GM20431 (cell line): ENCODE measurements at regions not wholly inside any gene's neighbourhood (a gene's known extent, or its start where the extent isn't known, plus 50 kb on each side); places are given as distances from the start of the nearest gene placed in this dataset.

ENCODE experiments used
- in situ Hi-C: fragments of 300-500 bp; cut with MseI, MboI; formaldehyde crosslinking; loops from one replicate; pipeline ENCODE4 v1.15.0; 2020; ENCODE audit warnings: low sequenced_read_pairs; ENCODE audit not compliant: unreplicated experiment

DNA sequence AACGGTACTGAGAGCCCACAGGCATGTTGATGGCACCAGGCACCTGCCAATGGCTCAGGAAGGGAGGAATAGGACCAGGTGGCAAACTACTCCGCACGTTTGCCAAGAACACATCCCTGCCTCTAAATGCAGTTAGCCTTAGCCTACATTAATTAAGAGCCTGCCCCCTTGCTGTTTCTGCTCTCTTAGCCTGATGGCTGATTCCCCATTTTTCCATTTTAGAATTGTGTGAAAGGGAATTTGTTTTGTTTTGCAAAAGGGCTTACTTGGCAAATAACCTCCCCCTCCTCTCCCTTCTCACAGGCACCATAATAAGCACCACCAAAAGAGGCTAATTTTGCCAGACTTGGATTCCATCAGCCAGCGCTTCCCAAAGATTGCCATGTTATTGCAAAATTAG is 1203.2 kb downstream of the SORCS3 start:
- in situ Hi-C loops = no loop called here

GRCh38 chr10:105843786-105844185 is 1202.7 kb downstream of the SORCS3 start:
- in situ Hi-C loops = no loop called here

DNA sequence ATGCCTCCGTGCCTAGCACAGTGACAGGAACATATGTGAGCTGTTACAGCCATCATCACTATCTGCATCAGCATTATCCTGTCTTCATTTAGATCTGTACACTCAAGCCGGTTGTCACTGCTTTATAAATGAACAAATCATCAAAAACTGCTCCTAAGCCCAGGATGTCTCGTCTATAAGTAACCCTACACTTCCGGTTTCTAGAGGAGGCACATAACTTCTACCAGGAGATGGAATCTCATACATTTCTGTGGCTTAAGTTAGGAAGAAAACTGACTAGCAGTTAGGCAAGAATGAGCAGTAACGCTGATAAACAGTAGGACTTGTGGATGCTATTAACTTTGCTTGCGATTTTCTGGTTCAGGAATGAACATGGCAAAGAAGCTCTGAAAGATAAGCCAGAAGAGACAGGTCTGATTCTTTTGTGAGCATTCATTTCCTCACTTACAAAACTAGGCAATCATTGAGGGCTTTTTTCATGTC is 1199.2 kb downstream of the SORCS3 start:
- in situ Hi-C loops = no loop called here

DNA sequence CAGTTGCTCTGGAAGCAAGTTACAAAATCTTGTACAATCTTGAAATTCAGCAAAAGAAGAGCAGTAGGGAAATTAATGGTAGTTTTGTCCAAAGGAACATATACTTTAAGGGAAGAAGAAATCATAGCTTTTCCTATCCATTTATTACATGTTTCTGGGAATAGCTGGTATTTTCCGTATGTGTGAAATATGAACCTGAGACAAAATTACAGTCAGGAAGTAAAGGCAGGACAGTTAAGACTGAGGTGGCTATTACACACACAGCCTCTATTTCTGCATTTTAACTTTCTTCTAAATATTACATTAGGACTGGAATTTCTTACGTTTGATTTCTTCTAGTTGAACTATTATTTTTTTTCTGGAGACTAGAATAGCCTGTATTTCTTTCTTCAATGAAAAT is 1197.3 kb downstream of the SORCS3 start:
- in situ Hi-C loops = no loop called here

DNA sequence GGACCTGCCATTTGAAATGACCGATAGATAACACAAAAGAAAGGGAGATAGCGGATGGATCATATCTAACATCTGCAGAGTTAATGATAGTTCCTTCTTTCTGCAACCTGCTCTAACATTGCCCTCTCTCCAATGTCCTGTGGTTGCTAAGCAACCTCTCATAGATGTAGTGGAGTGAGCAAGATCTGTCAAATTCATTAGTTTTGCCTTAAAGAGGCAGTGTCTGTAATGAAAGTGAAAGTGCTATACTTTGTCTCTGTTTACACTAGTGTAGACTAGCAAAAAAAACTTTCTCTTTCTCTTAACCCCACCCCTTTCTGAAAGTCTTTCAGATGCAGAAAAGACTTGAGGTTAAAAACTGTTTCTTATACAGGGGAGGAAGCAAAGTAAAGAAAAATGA is 1196.9 kb downstream of the SORCS3 start:
- in situ Hi-C loops = no loop called here

DNA sequence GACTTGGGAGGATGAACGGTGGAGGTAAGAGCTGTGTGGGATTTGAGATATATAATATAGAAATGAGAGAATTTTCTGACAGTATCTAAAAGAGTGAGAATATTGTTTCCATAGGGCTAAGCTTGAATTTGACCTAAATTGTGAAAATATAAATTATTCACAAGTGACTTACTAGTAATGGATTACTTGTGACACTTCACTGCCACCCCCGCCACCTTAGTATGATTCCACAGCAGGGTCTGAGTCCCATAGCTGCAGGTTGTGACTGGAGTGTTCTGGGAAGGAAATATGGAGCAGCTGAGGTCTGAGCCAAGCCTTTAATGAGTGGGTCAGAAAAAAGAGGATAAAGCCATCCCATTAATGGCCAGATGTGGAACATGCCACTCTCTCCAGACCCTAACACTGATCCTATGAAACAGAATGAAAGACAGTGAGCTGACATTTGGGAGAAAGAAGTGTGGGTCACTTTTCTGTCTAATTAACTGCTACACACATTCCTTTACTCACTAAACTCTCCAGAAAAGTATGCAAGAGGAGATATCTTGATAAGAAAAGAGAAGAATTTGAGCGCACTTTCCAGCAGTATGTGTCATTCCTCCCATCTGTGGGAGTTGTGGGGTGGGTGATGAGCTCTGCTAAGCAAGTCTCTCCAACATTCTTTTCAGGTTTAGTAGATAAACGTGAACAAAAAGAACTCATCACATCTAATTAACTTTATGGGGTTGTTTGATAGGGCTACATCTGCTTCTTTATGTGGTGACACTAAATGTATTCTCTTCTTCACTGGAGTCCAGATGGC is 1193.4 kb downstream of the SORCS3 start:
- in situ Hi-C loops = no loop called here

GRCh38 chr10:105827133-105827532 is 1186.0 kb downstream of the SORCS3 start:
- in situ Hi-C loops = no loop called here

GRCh38 chr10:105807935-105808587 is 1167.0 kb downstream of the SORCS3 start:
- in situ Hi-C loops = no loop called here

- in situ Hi-C loops = no loop called here
Observed at GRCh38 chr10:105803206-105803605, 1162.1 kb downstream of the SORCS3 start.

DNA sequence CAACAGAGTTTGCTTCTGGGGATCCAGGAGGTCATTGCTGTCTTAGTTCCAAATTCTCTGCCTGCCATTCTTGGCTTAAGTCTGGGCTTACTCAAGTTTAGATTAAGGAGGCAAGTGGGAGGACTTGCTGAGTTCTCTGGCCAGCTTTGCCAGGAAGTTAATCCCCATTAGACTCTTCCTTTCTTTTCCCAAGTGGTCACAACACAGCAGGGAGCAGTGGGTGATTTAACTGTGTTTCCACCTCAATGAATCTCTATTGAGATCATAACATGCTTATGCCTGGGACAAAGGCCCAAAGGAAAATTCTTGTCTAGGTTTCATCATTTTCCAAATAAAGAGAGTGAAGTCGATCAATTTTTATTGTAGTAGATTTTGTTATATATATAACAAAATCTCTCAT is 1159.6 kb downstream of the SORCS3 start:
- in situ Hi-C loops = no loop called here

GRCh38 chr10:105798328-105798889 is 1157.3 kb downstream of the SORCS3 start:
- in situ Hi-C loops = loop anchor here (25.0 kb wide), 1 partner anchor 389 kb away; no protein-coding TSS in a partner anchor

DNA sequence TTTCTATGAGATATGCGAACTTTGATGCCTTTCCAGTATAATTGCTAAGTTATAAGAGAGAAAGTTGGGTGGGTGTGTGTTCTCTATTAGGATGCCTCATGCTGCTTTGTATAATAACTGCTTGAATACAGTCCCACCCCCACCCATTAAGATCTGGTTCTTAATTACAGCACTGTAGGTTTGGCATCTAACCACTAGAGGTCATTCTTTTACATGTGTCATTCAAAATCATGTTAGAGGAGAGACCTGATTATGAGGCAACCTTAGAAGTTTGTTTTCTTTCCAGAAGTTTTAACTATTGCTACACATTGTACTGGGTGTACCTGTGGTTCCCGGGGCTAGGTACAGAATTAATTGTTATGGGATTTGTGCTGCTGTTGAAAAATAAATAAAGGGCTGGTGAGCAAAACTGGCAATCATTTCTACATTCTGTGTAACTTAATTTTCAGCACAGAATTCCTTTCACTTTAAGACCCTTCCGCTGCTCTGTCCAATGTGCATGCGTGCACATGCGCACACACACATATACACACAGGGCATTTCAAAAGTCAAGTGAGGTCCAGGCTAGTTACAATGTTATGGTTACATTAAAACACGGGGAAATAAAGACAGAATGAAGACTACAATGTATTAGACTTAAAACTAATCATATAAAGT is 1156.3 kb downstream of the SORCS3 start:
- in situ Hi-C loops = loop anchor here (25.0 kb wide), 1 partner anchor 390 kb away; no protein-coding TSS in a partner anchor

DNA sequence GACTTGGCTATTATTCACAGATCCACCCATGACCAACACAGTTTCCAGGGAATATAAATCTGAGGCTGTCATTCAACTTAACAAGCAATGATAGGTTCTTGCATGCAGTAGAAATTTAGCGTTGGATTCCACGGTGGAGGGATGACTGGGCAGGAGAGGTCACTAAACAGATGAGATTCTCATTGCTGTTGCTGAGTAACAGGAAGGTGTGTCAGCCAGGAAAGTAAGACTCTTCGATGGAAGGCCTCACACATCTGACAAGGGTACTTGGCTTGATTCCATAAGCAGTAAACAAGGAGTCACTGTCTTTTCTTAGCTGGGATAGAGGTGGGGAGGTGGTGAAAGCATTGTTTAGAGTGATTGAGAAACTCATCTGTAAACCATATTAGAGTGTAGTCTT is 1152.0 kb downstream of the SORCS3 start:
- in situ Hi-C loops = loop anchor here (25.0 kb wide), 1 partner anchor 394 kb away; no protein-coding TSS in a partner anchor

GRCh38 chr10:105785721-105786120 is 1144.6 kb downstream of the SORCS3 start:
- in situ Hi-C loops = loop anchor here (25.0 kb wide), 1 partner anchor 402 kb away; no protein-coding TSS in a partner anchor

GRCh38 chr10:105783936-105784483 is 1142.9 kb downstream of the SORCS3 start:
- in situ Hi-C loops = loop anchor here (25.0 kb wide), 1 partner anchor 403 kb away; no protein-coding TSS in a partner anchor

- in situ Hi-C loops = loop anchor here (25.0 kb wide), 1 partner anchor 412 kb away; no protein-coding TSS in a partner anchor
Observed at GRCh38 chr10:105774881-105775280, 1133.8 kb downstream of the SORCS3 start.

DNA sequence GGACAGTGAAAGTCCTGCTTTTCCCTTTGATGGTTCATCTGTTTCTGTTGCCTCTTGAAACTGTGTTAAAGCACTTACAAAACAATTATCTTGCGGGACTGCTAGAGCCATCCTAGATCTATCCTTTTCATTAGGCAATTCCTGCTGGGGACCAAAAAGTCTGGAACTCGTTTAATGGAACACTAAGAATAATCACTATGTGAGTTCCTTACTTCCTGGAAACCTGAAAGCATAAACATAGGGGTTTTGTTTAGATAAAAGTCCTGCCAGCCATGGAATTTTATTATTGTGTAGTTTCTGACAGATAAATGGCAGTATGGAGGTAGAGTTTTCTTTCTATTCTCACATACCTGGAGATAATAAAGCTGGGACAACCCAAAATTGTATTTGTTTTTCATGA is 1133.3 kb downstream of the SORCS3 start:
- in situ Hi-C loops = no loop called here

GRCh38 chr10:105770524-105771212 is 1129.6 kb downstream of the SORCS3 start:
- in situ Hi-C loops = no loop called here
